Neural progenitor cell (in vitro differentiated cells): ENCODE measurements at regions not wholly inside any gene's neighbourhood (a gene's known extent, or its start where the extent isn't known, plus 50 kb on each side); places are given as distances from the start of the nearest gene placed in this dataset.

Experiments
- DNase-seq: peaks from one replicate; pipeline ENCODE4 v3.0.0-alpha.2; 2016; ENCODE audit warnings: low spot score
- H2AFZ ChIP-seq: fragments of 200-600 bp; sonication (generic); replicated peaks from 2 replicates; pipeline ENCODE4 v1.6.1; 2016; ENCODE audit warnings: antibody characterized with exemption
- H3F3A ChIP-seq: fragments of 200-600 bp; sonication (generic); 2 replicates; pipeline ENCODE4 v1.6.1; 2016; ENCODE audit warnings: antibody characterized with exemption, low read depth
- H3K27ac ChIP-seq: fragments of 200-600 bp; sonication (generic); 2 replicates; pipeline ENCODE4 v1.5.1; 2016; ENCODE audit warnings: mild to moderate bottlenecking
- H3K27me3 ChIP-seq: fragments of 200-600 bp; sonication (generic); 2 replicates; pipeline ENCODE4 v1.6.1; 2016; ENCODE audit warnings: mild to moderate bottlenecking, moderate library complexity
- H3K36me3 ChIP-seq: fragments of 200-600 bp; sonication (generic); 2 replicates; pipeline ENCODE4 v1.5.1; 2016
- H3K4me1 ChIP-seq: fragments of 200-600 bp; sonication (generic); 2 replicates; pipeline ENCODE4 v1.6.1; 2016; ENCODE audit warnings: mixed run types
- H3K4me2 ChIP-seq: fragments of 200-600 bp; sonication (generic); 2 replicates; pipeline ENCODE4 v1.6.1; 2016
- H3K4me3 ChIP-seq: fragments of 200-600 bp; sonication (generic); 2 replicates; pipeline ENCODE4 v1.5.1; 2016
- H3K79me2 ChIP-seq: fragments of 200-600 bp; sonication (generic); 2 replicates; pipeline ENCODE4 v1.6.1; 2016; ENCODE audit warnings: low read depth
- H3K9ac ChIP-seq: fragments of 200-600 bp; sonication (generic); 2 replicates; pipeline ENCODE4 v1.6.1; 2016
- H3K9me3 ChIP-seq: fragments of 200-600 bp; sonication (generic); 2 replicates; pipeline ENCODE4 v1.5.1; 2016; ENCODE audit warnings: low read depth
- H4K20me1 ChIP-seq: fragments of 200-600 bp; sonication (generic); 2 replicates; pipeline ENCODE4 v1.6.1; 2016; ENCODE audit warnings: low read depth
- H3K27ac Mint-ChIP-seq: 3 replicates; pipeline ENCODE4 v1.8.0; 2021; ENCODE audit warnings: mixed read lengths
- H3K27me3 Mint-ChIP-seq: 2 replicates; pipeline ENCODE4 v1.8.0; 2022; ENCODE audit warnings: low read depth, mild to moderate bottlenecking, inconsistent platforms, moderate library complexity, mixed read lengths; ENCODE audit not compliant: insufficient read depth
- H3K36me3 Mint-ChIP-seq: 3 replicates; pipeline ENCODE4 v1.8.0; 2021; ENCODE audit warnings: mixed read lengths
- H3K4me1 Mint-ChIP-seq: 3 replicates; pipeline ENCODE4 v1.8.0; 2021; ENCODE audit warnings: mixed read lengths
- H3K4me3 Mint-ChIP-seq: 3 replicates; pipeline ENCODE4 v1.8.0; 2021; ENCODE audit warnings: mild to moderate bottlenecking, moderate library complexity, mixed read lengths
- H3K9me3 Mint-ChIP-seq: 3 replicates; pipeline ENCODE4 v1.8.0; 2020; ENCODE audit warnings: mixed read lengths
- CTCF ChIP-seq: fragments of 200-600 bp; sonication (generic); IDR thresholded peaks from 2 replicates; pipeline ENCODE4 v1.5.1; 2017; ENCODE audit warnings: antibody characterized with exemption, mild to moderate bottlenecking
- EZH2 ChIP-seq: fragments of 200-600 bp; sonication (generic); IDR thresholded peaks from 2 replicates; pipeline ENCODE4 v1.6.1; 2017; ENCODE audit warnings: antibody characterized with exemption, mild to moderate bottlenecking, moderate library complexity
- EZH2phosphoT487 ChIP-seq: fragments of 200-600 bp; sonication (generic); IDR thresholded peaks from 2 replicates; pipeline ENCODE4 v1.6.1; 2017; ENCODE audit warnings: antibody characterized with exemption

- H3K27me3 Mint-ChIP-seq: peaks cover 3% of the 10 kb centered on the region
- Histone ChIP-seq H3K27ac (no peak overlapping the region), H3K9ac (no peak overlapping the region), H2AFZ (no peak overlapping the region), H3K27me3 (no peaks in the 10 kb centered on the region), H3K4me3 (no peak overlapping the region), H3K4me2 (no peak overlapping the region), H3K4me1 (peaks cover 4% of the 10 kb centered on the region), H4K20me1 (no peaks in the 10 kb centered on the region), H3K36me3 (no peaks in the 10 kb centered on the region), H3K9me3 (no peaks in the 10 kb centered on the region), H3F3A (no peaks in the 10 kb centered on the region), H3K79me2 (no peaks in the 10 kb centered on the region)
- TF ChIP-seq CTCF: no peak
- TF ChIP-seq EZH2: no peak
- no peak for TF ChIP-seq EZH2phosphoT487
- DNase-seq: no peak
- peaks cover 5% of the 10 kb centered on the region for H3K36me3 Mint-ChIP-seq
- no peak overlapping the region for H3K27ac Mint-ChIP-seq
- no peak overlapping the region for H3K4me3 Mint-ChIP-seq
- peaks cover 19% of the 10 kb centered on the region for H3K4me1 Mint-ChIP-seq
- H3K9me3 Mint-ChIP-seq: peaks cover 19% of the 10 kb centered on the region
Observed at GRCh38 chr13:48827709-48828108, 148.0 kb upstream of the FNDC3A start.

- no peak overlapping the region for H3K4me3 Mint-ChIP-seq
- H3K27ac Mint-ChIP-seq: peak overlapping the region; percentile 17
- peaks cover 4% of the 10 kb centered on the region for H3K4me1 ChIP-seq
- H3K4me1 Mint-ChIP-seq: peaks cover 16% of the 10 kb centered on the region
- H3F3A ChIP-seq: no peaks in the 10 kb centered on the region
- H3K36me3 Mint-ChIP-seq: peaks cover 7% of the 10 kb centered on the region
- H3K4me3 ChIP-seq: no peak overlapping the region
- H3K9me3 Mint-ChIP-seq: peaks cover 24% of the 10 kb centered on the region
- H3K79me2 ChIP-seq: no peaks in the 10 kb centered on the region
- no peak overlapping the region for H3K4me2 ChIP-seq
- H3K9me3 ChIP-seq: no peaks in the 10 kb centered on the region
- H3K27me3 Mint-ChIP-seq: no peaks in the 10 kb centered on the region
- H2AFZ ChIP-seq: no peak overlapping the region
- no peaks in the 10 kb centered on the region for H3K36me3 ChIP-seq
- no peak overlapping the region for H3K27ac ChIP-seq
- H3K27me3 ChIP-seq: no peaks in the 10 kb centered on the region
- H3K9ac ChIP-seq: no peak overlapping the region
- TF ChIP-seq CTCF (no peak), EZH2phosphoT487 (no peak), EZH2 (no peak)
- no peak for DNase-seq
- no peaks in the 10 kb centered on the region for H4K20me1 ChIP-seq
Observed at GRCh38 chr13:48828962-48829411, 146.7 kb upstream of the FNDC3A start.

DNA sequence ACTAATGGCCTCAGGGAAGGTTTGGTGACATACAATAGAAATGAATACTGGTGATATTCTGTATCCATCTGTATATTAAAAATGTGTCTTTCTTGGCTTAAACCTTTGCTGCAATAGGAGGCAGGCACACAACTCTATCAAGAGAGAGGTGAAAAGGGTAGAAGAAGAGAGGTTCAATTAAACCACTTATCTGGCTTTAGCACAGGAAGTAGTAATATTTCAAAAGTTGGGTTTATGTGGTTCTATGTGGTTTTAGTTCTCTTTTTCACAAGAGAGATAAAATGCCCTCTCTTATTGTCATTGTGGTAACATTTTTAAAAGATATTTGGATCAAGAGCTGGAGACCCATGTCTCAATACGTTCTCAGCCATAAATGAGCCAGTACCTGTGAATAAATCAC is 146.2 kb upstream of the FNDC3A start:
- H3K4me1 ChIP-seq: peaks cover 4% of the 10 kb centered on the region
- no peak for TF ChIP-seq EZH2
- no peak for TF ChIP-seq CTCF
- TF ChIP-seq EZH2phosphoT487: no peak
- peak overlapping the region; percentile 17 for H3K27ac Mint-ChIP-seq

More for the DNA sequence above, 146.2 kb upstream of the FNDC3A start:
- no peaks in the 10 kb centered on the region for H3K9me3 ChIP-seq
- no peaks in the 10 kb centered on the region for H4K20me1 ChIP-seq
- H3K9ac ChIP-seq: no peak overlapping the region
- Mint-ChIP-seq H3K9me3 (peaks cover 30% of the 10 kb centered on the region), H3K36me3 (peaks cover 7% of the 10 kb centered on the region), H3K4me1 (peaks cover 16% of the 10 kb centered on the region), H3K4me3 (no peak overlapping the region), H3K27me3 (no peaks in the 10 kb centered on the region)
- no peak overlapping the region for H3K27ac ChIP-seq
- H3K4me3 ChIP-seq: no peak overlapping the region
- H3K36me3 ChIP-seq: no peaks in the 10 kb centered on the region
- no peaks in the 10 kb centered on the region for H3K27me3 ChIP-seq
- no peaks in the 10 kb centered on the region for H3F3A ChIP-seq
- DNase-seq: no peak
- no peaks in the 10 kb centered on the region for H3K79me2 ChIP-seq
- H3K4me2 ChIP-seq: no peak overlapping the region
- no peak overlapping the region for H2AFZ ChIP-seq
